ENCODE measurements at regions not wholly inside any gene's neighbourhood (a gene's known extent, or its start where the extent isn't known, plus 50 kb on each side); places are given as distances from the start of the nearest gene placed in this dataset.

DNA sequence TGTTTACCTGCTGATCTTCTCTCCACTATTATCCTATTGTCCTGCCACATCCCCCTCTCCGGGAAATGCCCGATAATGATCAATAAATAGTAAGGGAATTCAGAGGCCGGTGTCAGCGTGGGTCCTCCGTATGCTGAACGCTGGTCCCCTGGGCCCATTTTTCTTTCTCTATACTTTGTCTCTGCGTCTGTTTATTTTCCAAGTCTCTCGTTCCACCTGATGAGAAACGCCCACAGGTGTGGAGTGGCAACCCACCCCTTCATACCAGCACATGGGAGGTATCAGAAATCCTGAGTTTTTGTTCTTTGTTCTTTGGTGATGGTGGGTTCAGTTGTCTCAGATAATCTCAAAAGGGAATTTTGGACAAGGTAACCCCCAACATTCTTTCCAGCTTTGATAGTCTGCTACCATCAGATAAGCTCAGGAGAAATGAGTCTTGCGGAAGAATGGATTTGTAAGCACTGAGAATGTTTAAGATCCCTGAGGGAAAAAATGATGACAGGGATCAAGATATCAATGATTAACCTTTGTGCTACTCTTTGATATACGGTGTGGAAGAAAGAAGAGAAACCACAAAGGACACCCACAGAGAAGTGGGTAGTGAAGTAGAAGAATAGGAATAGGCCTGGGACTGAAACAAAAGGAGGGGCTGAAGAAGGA is 117.9 kb downstream of the CEP44 start:
- TF ChIP-seq EZH2phosphoT487 (IDR thresholded peaks at IDR 0.05; ENCODE audit: insufficient read depth, low read depth) (no peak), EZH2 (IDR thresholded peaks at IDR 0.05; ENCODE audit: insufficient read depth, poor library complexity, severe bottlenecking) (no peak)
